ENCODE measurements at regions not wholly inside any gene's neighbourhood (a gene's known extent, or its start where the extent isn't known, plus 50 kb on each side); places are given as distances from the start of the nearest gene placed in this dataset.

- no peak overlapping the region for H3K27ac ChIP-seq
- no peak for FAIRE-seq
- no peak for TF ChIP-seq CTCF (IDR thresholded peaks at IDR 0.05)
- intact Hi-C loops (cut with DNase I), result no loop called here
- WGBS, 2 donors, result 53 to 62% methylated on average over 1 of the region's 1 CpG
- H3K36me3 ChIP-seq, result no peaks in the 10 kb centered on the region
- H3K4me3 ChIP-seq, result no peak overlapping the region
- no peak for ATAC-seq
- no peak for DNase-seq
- no peaks in the 10 kb centered on the region for H3K4me1 ChIP-seq
- H3K9me3 ChIP-seq, result no peaks in the 10 kb centered on the region
- no peaks in the 10 kb centered on the region for H3K27me3 ChIP-seq
Measured at GRCh38 chr13:70502944-70503343, 394.7 kb upstream of the KLHL1 start.

GRCh38 chr13:70490320-70490935, 382.2 kb upstream of the KLHL1 start:
- Histone ChIP-seq H3K4me3 (no peak overlapping the region), H3K27me3 (no peaks in the 10 kb centered on the region), H3K9me3 (no peaks in the 10 kb centered on the region), H3K27ac (no peak overlapping the region), H3K4me1 (no peaks in the 10 kb centered on the region), H3K36me3 (no peaks in the 10 kb centered on the region)
- DNase-seq (no peak), ATAC-seq (no peak), FAIRE-seq (no peak)
- no peak for TF ChIP-seq CTCF (IDR thresholded peaks at IDR 0.05)
- 84 to 89% methylated on average over 2 of the region's 2 CpGs for WGBS, 2 donors
- intact Hi-C loops (cut with DNase I), result no loop called here

- intact Hi-C loops (cut with DNase I), result no loop called here
- Histone ChIP-seq H3K27me3 (no peaks in the 10 kb centered on the region), H3K27ac (no peak overlapping the region), H3K4me1 (no peaks in the 10 kb centered on the region), H3K4me3 (no peak overlapping the region), H3K36me3 (no peaks in the 10 kb centered on the region), H3K9me3 (no peaks in the 10 kb centered on the region)
- peak in 1 of 6 donors; percentile 8 for DNase-seq
- FAIRE-seq, result no peak
- TF ChIP-seq CTCF (IDR thresholded peaks at IDR 0.05), result no peak
- WGBS, 2 donors, result 89 to 96% methylated on average over 7 of the region's 7 CpGs
- ATAC-seq, result no peak
Measured at GRCh38 chr13:70484931-70485330, 376.7 kb upstream of the KLHL1 start.

GRCh38 chr13:70483599-70484276, 375.5 kb upstream of the KLHL1 start:
- FAIRE-seq, result peak; percentile 39
- H3K9me3 ChIP-seq, result no peaks in the 10 kb centered on the region
- no peak overlapping the region for H3K4me3 ChIP-seq
- intact Hi-C loops (cut with DNase I), result no loop called here
- no peaks in the 10 kb centered on the region for H3K36me3 ChIP-seq
- no peaks in the 10 kb centered on the region for H3K4me1 ChIP-seq
- ATAC-seq, result no peak
- 94 to 98% methylated on average over 1 of the region's 1 CpG for WGBS, 2 donors
- no peak overlapping the region for H3K27ac ChIP-seq
- TF ChIP-seq CTCF (IDR thresholded peaks at IDR 0.05), result no peak
- no peak for DNase-seq
- H3K27me3 ChIP-seq, result no peaks in the 10 kb centered on the region

- intact Hi-C loops (cut with DNase I), result no loop called here
- no peaks in the 10 kb centered on the region for H3K4me1 ChIP-seq
- H3K4me3 ChIP-seq, result no peak overlapping the region
- H3K27me3 ChIP-seq, result no peaks in the 10 kb centered on the region
- no peak for TF ChIP-seq CTCF (IDR thresholded peaks at IDR 0.05)
- WGBS, 2 donors, result 43 to 60% methylated on average over 3 of the region's 3 CpGs
- DNase-seq, result no peak
- no peaks in the 10 kb centered on the region for H3K36me3 ChIP-seq
- H3K27ac ChIP-seq, result no peak overlapping the region
- FAIRE-seq, result no peak
- no peaks in the 10 kb centered on the region for H3K9me3 ChIP-seq
- no peak for ATAC-seq
Measured at GRCh38 chr13:70473907-70474306, 365.7 kb upstream of the KLHL1 start.
